Endothelial cell of umbilical vein (primary cell): ENCODE measurements at regions not wholly inside any gene's neighbourhood (a gene's known extent, or its start where the extent isn't known, plus 50 kb on each side); places are given as distances from the start of the nearest gene placed in this dataset.

Experiments
- EZH2 ChIP-seq: IDR thresholded peaks from 2 replicates; pipeline ENCODE4 v1.6.1; 2012; ENCODE audit warnings: borderline replicate concordance, low read depth, mild to moderate bottlenecking, moderate library complexity, low read length, inconsistent platforms; ENCODE audit not compliant: severe bottlenecking
- FOS ChIP-seq: IDR thresholded peaks from 2 replicates; pipeline ENCODE4 v1.6.1; 2011; ENCODE audit warnings: mild to moderate bottlenecking, low read length, moderate library complexity, borderline replicate concordance; ENCODE audit not compliant: insufficient read depth
- JUN ChIP-seq: IDR thresholded peaks from 2 replicates; pipeline ENCODE4 v1.6.1; 2011; ENCODE audit warnings: borderline replicate concordance, low read depth; ENCODE audit not compliant: insufficient read length, insufficient read depth
- POLR2A ChIP-seq: IDR thresholded peaks from 2 replicates; pipeline ENCODE4 v1.6.1; 2012; ENCODE audit warnings: low read depth, mild to moderate bottlenecking, control low read depth, low read length
- POLR2AphosphoS5 ChIP-seq: IDR thresholded peaks from 2 replicates; pipeline ENCODE4 v1.6.1; 2012; ENCODE audit warnings: low read depth, mild to moderate bottlenecking, control low read depth, low read length, moderate library complexity; ENCODE audit not compliant: insufficient read depth
- TF ChIP-seq, protein P1 (sequence below), 2 donors: IDR thresholded peaks; 1 replicate in 1 of 2; 2 replicates in 1 of 2; pipeline ENCODE4 v1.5.1; 2011; ENCODE audit warnings: low read length in 2 of 2, mild to moderate bottlenecking in 2 of 2, moderate library complexity in 2 of 2, control low read depth in 1 of 2, inconsistent platforms in 1 of 2, low read depth in 1 of 2; ENCODE audit not compliant: insufficient read depth in 1 of 2; ENCODE audit errors: extremely low read depth in 1 of 2

DNA sequence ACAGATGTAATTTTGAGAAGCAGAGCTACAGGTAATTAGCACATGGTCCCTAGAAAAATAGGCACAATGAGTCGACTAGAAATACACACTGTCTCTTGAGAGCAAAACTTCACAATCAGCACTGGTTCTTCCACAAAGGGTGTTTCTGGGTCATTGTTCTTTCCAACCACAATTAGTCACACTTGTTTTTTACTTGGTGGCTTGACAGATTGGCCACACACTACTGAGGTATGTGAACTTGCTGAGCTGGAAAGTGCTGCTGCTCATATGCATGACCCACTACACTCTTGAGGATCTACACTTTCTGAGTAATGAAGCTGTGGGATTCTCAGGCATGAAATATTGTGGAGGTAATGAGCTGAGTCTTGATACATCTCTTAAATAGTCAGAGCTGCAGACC lies 347.7 kb downstream of the BCKDHB start:
- TF ChIP-seq, protein P1, sequence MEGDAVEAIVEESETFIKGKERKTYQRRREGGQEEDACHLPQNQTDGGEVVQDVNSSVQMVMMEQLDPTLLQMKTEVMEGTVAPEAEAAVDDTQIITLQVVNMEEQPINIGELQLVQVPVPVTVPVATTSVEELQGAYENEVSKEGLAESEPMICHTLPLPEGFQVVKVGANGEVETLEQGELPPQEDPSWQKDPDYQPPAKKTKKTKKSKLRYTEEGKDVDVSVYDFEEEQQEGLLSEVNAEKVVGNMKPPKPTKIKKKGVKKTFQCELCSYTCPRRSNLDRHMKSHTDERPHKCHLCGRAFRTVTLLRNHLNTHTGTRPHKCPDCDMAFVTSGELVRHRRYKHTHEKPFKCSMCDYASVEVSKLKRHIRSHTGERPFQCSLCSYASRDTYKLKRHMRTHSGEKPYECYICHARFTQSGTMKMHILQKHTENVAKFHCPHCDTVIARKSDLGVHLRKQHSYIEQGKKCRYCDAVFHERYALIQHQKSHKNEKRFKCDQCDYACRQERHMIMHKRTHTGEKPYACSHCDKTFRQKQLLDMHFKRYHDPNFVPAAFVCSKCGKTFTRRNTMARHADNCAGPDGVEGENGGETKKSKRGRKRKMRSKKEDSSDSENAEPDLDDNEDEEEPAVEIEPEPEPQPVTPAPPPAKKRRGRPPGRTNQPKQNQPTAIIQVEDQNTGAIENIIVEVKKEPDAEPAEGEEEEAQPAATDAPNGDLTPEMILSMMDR (IDR thresholded peaks at IDR 0.05; ENCODE audit: extremely low read depth in 1 of 2, insufficient read depth in 1 of 2, low read depth in 1 of 2, low read length in 2 of 2): no peak
- peak; percentile 15 for TF ChIP-seq POLR2A
- TF ChIP-seq EZH2: no peak
- peak; percentile 61 for TF ChIP-seq POLR2AphosphoS5
- peak; percentile 75 for TF ChIP-seq FOS
- peak; percentile 71 for TF ChIP-seq JUN
